Panc1 (cell line): ENCODE measurements at regions not wholly inside any gene's neighbourhood (a gene's known extent, or its start where the extent isn't known, plus 50 kb on each side); places are given as distances from the start of the nearest gene placed in this dataset.

Experiments used
- ATAC-seq: fragments of 200-7000 bp; cut with Tn5 transposase; 2 replicates; pipeline ENCODE4 v1.9.1; 2020; ENCODE audit warnings: mild to moderate bottlenecking, moderate library complexity
- BruUV-seq: library from RNA; stranded (reverse); fragments of 400-500 nt; replicated peaks from 2 replicates; lab custom pipeline; 2021; lab: Mats Ljungman, UMichigan
- CTCF ChIA-PET: fragments of 300-600 bp; sonication (Branson Sonifier 250); formaldehyde crosslinking; loops from one replicate; lab custom pipeline; 2022; ENCODE audit warnings: antibody characterized with exemption; lab: Charles Lee
- POLR2A ChIA-PET: fragments of 300-600 bp; sonication (Branson Sonifier 250); formaldehyde crosslinking; loops from one replicate; lab custom pipeline; 2022; ENCODE audit warnings: antibody characterized with exemption; lab: Charles Lee
- DNase-seq: peaks from one replicate; pipeline ENCODE4 v3.0.0-alpha.2; 2010; ENCODE audit warnings: low read depth, low spot score
- H3K27ac ChIP-seq: 2 replicates; pipeline ENCODE4 v1.5.1; 2011; ENCODE audit warnings: mild to moderate bottlenecking, low read length, inconsistent platforms
- H3K27me3 ChIP-seq: fragments of 200-500 bp; sonication (Bioruptor generic); 2 replicates; pipeline ENCODE4 v1.6.0; 2014; ENCODE audit warnings: low read length, inconsistent platforms; ENCODE audit not compliant: control insufficient read depth, insufficient read depth
- H3K36me3 ChIP-seq: fragments of 200-500 bp; sonication (Bioruptor generic); 2 replicates; pipeline ENCODE4 v1.5.1; 2014; ENCODE audit warnings: inconsistent platforms, mild to moderate bottlenecking, low read length, moderate library complexity; ENCODE audit not compliant: control insufficient read depth, insufficient read depth
- H3K4me1 ChIP-seq: 2 replicates; pipeline ENCODE4 v1.5.1; 2011; ENCODE audit warnings: inconsistent platforms, mild to moderate bottlenecking, low read length, moderate library complexity; ENCODE audit not compliant: control insufficient read depth, insufficient read depth
- H3K4me3 ChIP-seq, 2 experiments: 2 replicates each; pipeline ENCODE4 v1.5.1; 2011 to 2012; ENCODE audit warnings: low read depth in 2 of 2, low read length in 2 of 2, mild to moderate bottlenecking in 2 of 2, inconsistent platforms in 1 of 2, moderate library complexity in 1 of 2
- H3K9me3 ChIP-seq: fragments of 200-500 bp; sonication (Bioruptor generic); 2 replicates; pipeline ENCODE4 v1.5.1; 2014; ENCODE audit warnings: low read depth, mild to moderate bottlenecking, inconsistent platforms, low read length, moderate library complexity; ENCODE audit not compliant: control insufficient read depth, insufficient read depth
- CTCF ChIP-seq: fragments of 450-650 bp; IDR thresholded peaks from 2 replicates; pipeline ENCODE4 v1.5.1; 2017; ENCODE audit warnings: mild to moderate bottlenecking
- POLR2AphosphoS5 ChIP-seq: IDR thresholded peaks from 2 replicates; pipeline ENCODE4 v1.6.1; 2012; ENCODE audit warnings: mild to moderate bottlenecking, low read depth, low read length, moderate library complexity
- REST ChIP-seq, 2 experiments: IDR thresholded peaks; 2 replicates each; pipeline ENCODE4 v1.6.1; 2011 to 2012; ENCODE audit warnings: low read depth in 2 of 2, control low read depth in 1 of 2, low read length in 1 of 2, mild to moderate bottlenecking in 1 of 2, moderate library complexity in 1 of 2; ENCODE audit not compliant: insufficient read depth in 1 of 2
- SIN3A ChIP-seq: IDR thresholded peaks from 2 replicates; pipeline ENCODE4 v1.6.1; 2012; ENCODE audit warnings: low read depth, mild to moderate bottlenecking, low read length, moderate library complexity, borderline replicate concordance; ENCODE audit not compliant: insufficient read depth
- TCF7L2 ChIP-seq: IDR thresholded peaks from 2 replicates; pipeline ENCODE4 v1.6.1; 2011; ENCODE audit warnings: mild to moderate bottlenecking, low read depth, low read length, inconsistent platforms
- in situ Hi-C: cut with HindIII; loops from 2 replicates; pipeline ENCODE4 v1.10.0; 2016; ENCODE audit warnings: low sequenced_read_pairs, low pct_unique_long_range_greater_than_20kb
- intact Hi-C: fragments of 100-400 bp; cut with micrococcal nuclease; formaldehyde crosslinking; loops from one replicate; pipeline ENCODE4 v1.10.0; 2022; ENCODE audit not compliant: unreplicated experiment

GRCh38 chr6:160861824-160862223, 129.7 kb upstream of the MAP3K4 start:
- Histone ChIP-seq H3K9me3 (no peaks in the 10 kb centered on the region), H3K27me3 (no peaks in the 10 kb centered on the region), H3K4me1 (no peaks in the 10 kb centered on the region), H3K27ac (no peak overlapping the region), H3K36me3 (no peaks in the 10 kb centered on the region), H3K4me3 (no peak overlapping the region)
- no TSS peak for BruUV-seq
- TF ChIP-seq TCF7L2, result no peak
- TF ChIP-seq CTCF, result no peak
- no peak for TF ChIP-seq SIN3A
- TF ChIP-seq POLR2AphosphoS5, result no peak
- no peak for TF ChIP-seq REST (IDR thresholded peaks at IDR 0.05; ENCODE audit: insufficient read depth in 1 of 2, low read depth in 2 of 2, low read length in 1 of 2)
- ATAC-seq (no peak), DNase-seq (no peak)
- in situ Hi-C loops (no loop called here), intact Hi-C loops (no loop called here)
- CTCF ChIA-PET, result no interaction called here
- POLR2A ChIA-PET, result no interaction called here

- no peak for DNase-seq
- TF ChIP-seq POLR2AphosphoS5, result no peak
- TF ChIP-seq REST (IDR thresholded peaks at IDR 0.05; ENCODE audit: insufficient read depth in 1 of 2, low read depth in 2 of 2, low read length in 1 of 2), result no peak
- no peak for TF ChIP-seq CTCF
- no peaks in the 10 kb centered on the region for H3K9me3 ChIP-seq
- no peaks in the 10 kb centered on the region for H3K4me1 ChIP-seq
- BruUV-seq, result no TSS peak
- POLR2A ChIA-PET, result no interaction called here
- H3K27ac ChIP-seq, result no peak overlapping the region
- in situ Hi-C loops (no loop called here), intact Hi-C loops (no loop called here)
- no peak overlapping the region for H3K4me3 ChIP-seq
- CTCF ChIA-PET, result no interaction called here
- no peaks in the 10 kb centered on the region for H3K36me3 ChIP-seq
- H3K27me3 ChIP-seq, result no peaks in the 10 kb centered on the region
- no peak for ATAC-seq
These were observed 127.8 kb upstream of the MAP3K4 start for GRCh38 chr6:160863782-160864181.
